KBM-7 (cell line): ENCODE measurements at regions not wholly inside any gene's neighbourhood (a gene's known extent, or its start where the extent isn't known, plus 50 kb on each side); places are given as distances from the start of the nearest gene placed in this dataset.

Experiments
- DNase-seq: peaks from one replicate; pipeline ENCODE4 v3.0.0-alpha.2; 2015
- in situ Hi-C: fragments of 300-500 bp; cut with MboI; formaldehyde crosslinking; loops from 2 replicates; pipeline ENCODE4 v1.14.3; 2020; ENCODE audit warnings: low sequenced_read_pairs, low pct_unique_long_range_greater_than_20kb, mixed read lengths

GRCh38 chr5:156095709-156096241 is 231.2 kb upstream of the SGCD start:
- DNase-seq: no peak
- in situ Hi-C loops: no loop called here

GRCh38 chr5:156096259-156096658 is 230.7 kb upstream of the SGCD start:
- in situ Hi-C loops: no loop called here
- no peak for DNase-seq

GRCh38 chr5:156103155-156103885 is 223.6 kb upstream of the SGCD start:
- in situ Hi-C loops: no loop called here
- DNase-seq: no peak

- no peak for DNase-seq
- in situ Hi-C loops: no loop called here
Measured at GRCh38 chr5:156109317-156110023, 217.5 kb upstream of the SGCD start.

- in situ Hi-C loops: no loop called here
Measured at GRCh38 chr5:156119692-156120091, 207.3 kb upstream of the SGCD start.

GRCh38 chr5:156120777-156121176 is 206.2 kb upstream of the SGCD start:
- no peak for DNase-seq

More at GRCh38 chr5:156119692-156120091, 207.3 kb upstream of the SGCD start:
- no peak for DNase-seq

GRCh38 chr5:156121234-156121633 is 205.7 kb upstream of the SGCD start:
- DNase-seq: no peak
- in situ Hi-C loops: no loop called here

More at GRCh38 chr5:156120777-156121176, 206.2 kb upstream of the SGCD start:
- in situ Hi-C loops: no loop called here

GRCh38 chr5:156121882-156122281 is 205.1 kb upstream of the SGCD start:
- DNase-seq: no peak
- in situ Hi-C loops: no loop called here

GRCh38 chr5:156124708-156125107 is 202.3 kb upstream of the SGCD start:
- no peak for DNase-seq
- in situ Hi-C loops: no loop called here

- DNase-seq: no peak
- in situ Hi-C loops: no loop called here
Measured at GRCh38 chr5:156125118-156125517, 201.8 kb upstream of the SGCD start.

GRCh38 chr5:156126716-156127115 is 200.2 kb upstream of the SGCD start:
- in situ Hi-C loops: no loop called here
- no peak for DNase-seq

GRCh38 chr5:156128026-156128425 is 198.9 kb upstream of the SGCD start:
- in situ Hi-C loops: no loop called here
- no peak for DNase-seq

- in situ Hi-C loops: no loop called here
- DNase-seq: no peak
Measured at GRCh38 chr5:156134216-156134615, 192.7 kb upstream of the SGCD start.

GRCh38 chr5:156135531-156135930 is 191.4 kb upstream of the SGCD start:
- in situ Hi-C loops: no loop called here
- no peak for DNase-seq

- in situ Hi-C loops: no loop called here
- no peak for DNase-seq
Measured at GRCh38 chr5:156137071-156137869, 189.7 kb upstream of the SGCD start.

GRCh38 chr5:156142867-156143266 is 184.1 kb upstream of the SGCD start:
- in situ Hi-C loops: no loop called here
- no peak for DNase-seq

GRCh38 chr5:156147261-156147943 is 179.6 kb upstream of the SGCD start:
- DNase-seq: no peak
- in situ Hi-C loops: no loop called here

GRCh38 chr5:156147944-156148285 is 179.0 kb upstream of the SGCD start:
- in situ Hi-C loops: no loop called here

GRCh38 chr5:156148301-156148700 is 178.7 kb upstream of the SGCD start:
- DNase-seq: no peak
- in situ Hi-C loops: no loop called here

More at GRCh38 chr5:156147944-156148285, 179.0 kb upstream of the SGCD start:
- DNase-seq: no peak
